Thoracic aorta (tissue), 2 donors: ENCODE measurements at regions not wholly inside any gene's neighbourhood (a gene's known extent, or its start where the extent isn't known, plus 50 kb on each side); places are given as distances from the start of the nearest gene placed in this dataset.

Experiments
- ATAC-seq: fragments of 150-250 bp; one replicate; pipeline ENCODE4 v1.8.0; 2017; ENCODE audit warnings: low read depth; ENCODE audit not compliant: insufficient number of reproducible peaks, low FRiP score
- DNase-seq: peaks from one replicate; pipeline ENCODE4 v3.0.0-alpha.2; 2020; ENCODE audit warnings: low spot score
- H3K27ac ChIP-seq, 2 donors: fragments of 200-600 bp; sonication (generic); 1 replicate in 1 of 2; 2 replicates in 1 of 2; pipeline ENCODE4 v1.5.1; 2016; ENCODE audit warnings: mild to moderate bottlenecking in 2 of 2, moderate library complexity in 2 of 2
- H3K27me3 ChIP-seq: fragments of 200-600 bp; sonication (generic); replicated peaks from 2 replicates; pipeline ENCODE4 v1.6.0; 2016; ENCODE audit warnings: mild to moderate bottlenecking; ENCODE audit not compliant: insufficient read depth
- H3K36me3 ChIP-seq: fragments of 200-600 bp; sonication (generic); one replicate; pipeline ENCODE4 v1.5.1; 2016
- H3K4me1 ChIP-seq, 2 donors: fragments of 200-600 bp; sonication (generic); 1 replicate in 1 of 2; 2 replicates in 1 of 2; pipeline versions ENCODE4 v1.5.1 to v1.6.0; 2016; ENCODE audit warnings: low read depth in 2 of 2, mild to moderate bottlenecking in 1 of 2; ENCODE audit not compliant: control insufficient read depth in 1 of 2
- H3K4me3 ChIP-seq: fragments of 200-600 bp; sonication (generic); 2 replicates; pipeline ENCODE4 v1.5.1; 2016; ENCODE audit warnings: mild to moderate bottlenecking
- H3K9me3 ChIP-seq: fragments of 200-600 bp; sonication (generic); 2 replicates; pipeline ENCODE4 v1.5.1; 2016
- TF ChIP-seq, protein P1 (sequence below): fragments of 200-600 bp; sonication (generic); IDR thresholded peaks from one replicate; pipeline ENCODE4 v1.5.1; 2019; ENCODE audit warnings: antibody characterized with exemption

DNA sequence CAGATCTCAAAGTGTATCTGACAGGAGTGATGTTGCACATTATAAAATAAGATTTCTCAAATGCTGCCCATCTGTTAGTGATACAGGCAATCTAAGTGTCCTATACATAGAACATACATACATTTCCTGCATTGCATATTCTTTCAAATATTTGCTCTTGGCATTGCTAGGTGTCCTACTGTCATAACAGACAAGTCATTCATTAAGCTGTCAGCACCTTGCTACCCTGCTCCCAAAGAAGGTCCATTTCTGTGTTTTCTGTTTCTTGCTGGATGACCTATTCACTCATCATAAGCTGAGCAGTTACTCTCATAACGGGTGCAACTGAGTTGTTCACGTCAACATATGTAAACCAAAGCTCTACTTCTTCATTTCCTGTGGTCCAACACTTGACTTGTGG, 719.0 kb downstream of the KCNJ2 start:
- Histone ChIP-seq H3K9me3 (no peaks in the 10 kb centered on the region), H3K27ac (no peak overlapping the region), H3K4me3 (no peak overlapping the region), H3K27me3 (no peaks in the 10 kb centered on the region), H3K36me3 (no peaks in the 10 kb centered on the region), H3K4me1 (no peaks in the 10 kb centered on the region)
- ATAC-seq (no peak), DNase-seq (no peak)
- TF ChIP-seq, protein P1, sequence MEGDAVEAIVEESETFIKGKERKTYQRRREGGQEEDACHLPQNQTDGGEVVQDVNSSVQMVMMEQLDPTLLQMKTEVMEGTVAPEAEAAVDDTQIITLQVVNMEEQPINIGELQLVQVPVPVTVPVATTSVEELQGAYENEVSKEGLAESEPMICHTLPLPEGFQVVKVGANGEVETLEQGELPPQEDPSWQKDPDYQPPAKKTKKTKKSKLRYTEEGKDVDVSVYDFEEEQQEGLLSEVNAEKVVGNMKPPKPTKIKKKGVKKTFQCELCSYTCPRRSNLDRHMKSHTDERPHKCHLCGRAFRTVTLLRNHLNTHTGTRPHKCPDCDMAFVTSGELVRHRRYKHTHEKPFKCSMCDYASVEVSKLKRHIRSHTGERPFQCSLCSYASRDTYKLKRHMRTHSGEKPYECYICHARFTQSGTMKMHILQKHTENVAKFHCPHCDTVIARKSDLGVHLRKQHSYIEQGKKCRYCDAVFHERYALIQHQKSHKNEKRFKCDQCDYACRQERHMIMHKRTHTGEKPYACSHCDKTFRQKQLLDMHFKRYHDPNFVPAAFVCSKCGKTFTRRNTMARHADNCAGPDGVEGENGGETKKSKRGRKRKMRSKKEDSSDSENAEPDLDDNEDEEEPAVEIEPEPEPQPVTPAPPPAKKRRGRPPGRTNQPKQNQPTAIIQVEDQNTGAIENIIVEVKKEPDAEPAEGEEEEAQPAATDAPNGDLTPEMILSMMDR = no peak

GRCh38 chr17:70891306-70891705, 722.0 kb downstream of the KCNJ2 start:
- ATAC-seq = no peak
- Histone ChIP-seq H3K9me3 (no peaks in the 10 kb centered on the region), H3K27me3 (no peaks in the 10 kb centered on the region), H3K4me3 (no peak overlapping the region), H3K4me1 (no peaks in the 10 kb centered on the region), H3K27ac (no peak overlapping the region), H3K36me3 (no peaks in the 10 kb centered on the region)
- no peak for DNase-seq
- TF ChIP-seq, protein P1 = no peak

DNA sequence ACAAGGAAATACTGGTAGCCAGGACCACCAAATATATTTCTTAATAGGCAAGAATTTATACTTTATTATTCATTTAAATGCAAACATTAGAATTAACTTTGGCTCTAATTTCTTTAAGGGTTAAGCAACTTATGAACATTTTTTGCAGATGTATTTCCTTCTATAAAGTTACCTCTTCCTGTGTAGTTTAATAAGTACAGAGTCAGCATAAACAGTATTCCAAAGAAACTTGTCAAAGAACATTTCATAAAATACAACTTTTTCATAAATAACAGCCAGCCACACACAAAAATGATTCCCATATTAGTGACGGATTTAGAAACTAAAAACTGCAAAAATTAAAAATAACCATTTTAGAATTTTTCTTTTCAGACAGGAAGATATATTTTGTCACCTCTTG, 723.2 kb downstream of the KCNJ2 start:
- Histone ChIP-seq H3K4me3 (no peak overlapping the region), H3K4me1 (no peaks in the 10 kb centered on the region), H3K36me3 (no peaks in the 10 kb centered on the region), H3K27me3 (no peaks in the 10 kb centered on the region), H3K9me3 (no peaks in the 10 kb centered on the region), H3K27ac (no peak overlapping the region)
- no peak for DNase-seq
- ATAC-seq = no peak
- TF ChIP-seq, protein P1 = no peak

- Histone ChIP-seq H3K4me3 (no peak overlapping the region), H3K4me1 (no peaks in the 10 kb centered on the region), H3K27me3 (no peaks in the 10 kb centered on the region), H3K36me3 (no peaks in the 10 kb centered on the region), H3K27ac (no peak overlapping the region), H3K9me3 (no peaks in the 10 kb centered on the region)
- TF ChIP-seq, protein P1 = no peak
- no peak for ATAC-seq
- no peak for DNase-seq
Measured at GRCh38 chr17:70896843-70897242, 727.5 kb downstream of the KCNJ2 start.

GRCh38 chr17:70897446-70897845, 728.1 kb downstream of the KCNJ2 start:
- Histone ChIP-seq H3K27ac (no peak overlapping the region), H3K9me3 (no peaks in the 10 kb centered on the region), H3K36me3 (no peaks in the 10 kb centered on the region), H3K4me3 (no peak overlapping the region), H3K4me1 (no peaks in the 10 kb centered on the region), H3K27me3 (no peaks in the 10 kb centered on the region)
- no peak for ATAC-seq
- no peak for DNase-seq
- TF ChIP-seq, protein P1 = no peak
